ENCODE measurements at regions not wholly inside any gene's neighbourhood (a gene's known extent, or its start where the extent isn't known, plus 50 kb on each side); places are given as distances from the start of the nearest gene placed in this dataset.

- no peaks in the 10 kb centered on the region for H3K4me1 ChIP-seq
- WGBS = 45% methylated on average over 2 of the region's 2 CpGs
- no peak overlapping the region for H3K27ac ChIP-seq (replicated peaks in 1 of 4)
- no peaks in the 10 kb centered on the region for H3K36me3 ChIP-seq
- no peaks in the 10 kb centered on the region for H3K27me3 ChIP-seq
- TF ChIP-seq CTCF (IDR thresholded peaks at IDR 0.05) (peak; percentile 18 to 74 (median 39)), POLR2AphosphoS5 (IDR thresholded peaks at IDR 0.05) (no peak)
- H3K9me3 ChIP-seq = no peaks in the 10 kb centered on the region
- DNase-seq (ENCODE audit: extremely low spot score) = no peak
- H3K4me3 ChIP-seq = no peak overlapping the region
- intact Hi-C loops (cut with DNase I) = no loop called here
Observed at GRCh38 chr13:65638572-65639168, 1591.5 kb downstream of the PCDH9 start.

- intact Hi-C loops (cut with DNase I) = no loop called here
- 87% methylated on average over 1 of the region's 1 CpG for WGBS
Observed at GRCh38 chr13:65633806-65634205, 1596.3 kb downstream of the PCDH9 start.

GRCh38 chr13:65631078-65631477 is 1599.1 kb downstream of the PCDH9 start:
- no peak overlapping the region for H3K27ac ChIP-seq (replicated peaks in 1 of 4)
- H3K4me3 ChIP-seq = no peak overlapping the region
- TF ChIP-seq POLR2A (IDR thresholded peaks at IDR 0.05; ENCODE audit: low read depth) (no peak), EP300 (IDR thresholded peaks at IDR 0.05) (no peak), POLR2AphosphoS5 (IDR thresholded peaks at IDR 0.05) (no peak), CTCF (IDR thresholded peaks at IDR 0.05) (no peak)
- no peaks in the 10 kb centered on the region for H3K27me3 ChIP-seq
- no peaks in the 10 kb centered on the region for H3K36me3 ChIP-seq
- H3K9me3 ChIP-seq = no peaks in the 10 kb centered on the region
- WGBS = 75% methylated on average over 2 of the region's 2 CpGs
- intact Hi-C loops (cut with DNase I) = no loop called here
- no peak for DNase-seq (ENCODE audit: extremely low spot score)
- no peaks in the 10 kb centered on the region for H3K4me1 ChIP-seq

More at GRCh38 chr13:65633806-65634205, 1596.3 kb downstream of the PCDH9 start:
- Histone ChIP-seq H3K4me1 (no peaks in the 10 kb centered on the region), H3K36me3 (no peaks in the 10 kb centered on the region), H3K27me3 (no peaks in the 10 kb centered on the region), H3K4me3 (no peak overlapping the region), H3K9me3 (no peaks in the 10 kb centered on the region), H3K27ac (replicated peaks in 1 of 4) (no peak overlapping the region)
- TF ChIP-seq CTCF (IDR thresholded peaks at IDR 0.05) (no peak), EP300 (IDR thresholded peaks at IDR 0.05) (no peak), POLR2AphosphoS5 (IDR thresholded peaks at IDR 0.05) (no peak), POLR2A (IDR thresholded peaks at IDR 0.05; ENCODE audit: low read depth) (no peak)
- DNase-seq (ENCODE audit: extremely low spot score) = no peak

- 73% methylated on average over 2 of the region's 2 CpGs for WGBS
- intact Hi-C loops (cut with DNase I) = no loop called here
Observed at GRCh38 chr13:65629926-65630325, 1600.2 kb downstream of the PCDH9 start.

More at GRCh38 chr13:65629926-65630325, 1600.2 kb downstream of the PCDH9 start:
- TF ChIP-seq POLR2AphosphoS5 (IDR thresholded peaks at IDR 0.05) (no peak), POLR2A (IDR thresholded peaks at IDR 0.05; ENCODE audit: low read depth) (no peak), EP300 (IDR thresholded peaks at IDR 0.05) (no peak), CTCF (IDR thresholded peaks at IDR 0.05) (no peak)
- Histone ChIP-seq H3K27me3 (no peaks in the 10 kb centered on the region), H3K36me3 (no peaks in the 10 kb centered on the region), H3K27ac (replicated peaks in 1 of 4) (no peak overlapping the region), H3K4me3 (no peak overlapping the region), H3K9me3 (no peaks in the 10 kb centered on the region), H3K4me1 (no peaks in the 10 kb centered on the region)
- DNase-seq (ENCODE audit: extremely low spot score) = no peak

Data from esophagus muscularis mucosa (tissue), 4 donors.